ENCODE measurements at regions not wholly inside any gene's neighbourhood (a gene's known extent, or its start where the extent isn't known, plus 50 kb on each side); places are given as distances from the start of the nearest gene placed in this dataset.

- no peak overlapping the region for H3K4me3 ChIP-seq (ENCODE audit: low read depth in 1 of 2, low read length in 2 of 2)
- H3K4me1 ChIP-seq (ENCODE audit: control insufficient read depth in 1 of 2, insufficient read depth in 2 of 2, low read length in 2 of 2) = no peaks in the 10 kb centered on the region
- H3K9ac ChIP-seq (ENCODE audit: low read depth in 1 of 2, low read length in 2 of 2) = no peak overlapping the region
- H3K27me3 ChIP-seq (ENCODE audit: control insufficient read depth in 1 of 2, insufficient read depth in 2 of 2, low read length in 2 of 2) = no peaks in the 10 kb centered on the region
- no peak overlapping the region for H3K27ac ChIP-seq (ENCODE audit: low read depth, low read length)
- peaks cover 0 to 5% of the 10 kb centered on the region in 2 donors for H3K9me3 ChIP-seq (ENCODE audit: control insufficient read depth in 1 of 2, low read length in 2 of 2)
- no peaks in the 10 kb centered on the region for H3K36me3 ChIP-seq (ENCODE audit: control insufficient read depth in 1 of 2, insufficient read depth in 2 of 2, low read length in 2 of 2)
Measured at GRCh38 chr3:118692416-118692815, 342.2 kb downstream of the IGSF11 start.

DNA sequence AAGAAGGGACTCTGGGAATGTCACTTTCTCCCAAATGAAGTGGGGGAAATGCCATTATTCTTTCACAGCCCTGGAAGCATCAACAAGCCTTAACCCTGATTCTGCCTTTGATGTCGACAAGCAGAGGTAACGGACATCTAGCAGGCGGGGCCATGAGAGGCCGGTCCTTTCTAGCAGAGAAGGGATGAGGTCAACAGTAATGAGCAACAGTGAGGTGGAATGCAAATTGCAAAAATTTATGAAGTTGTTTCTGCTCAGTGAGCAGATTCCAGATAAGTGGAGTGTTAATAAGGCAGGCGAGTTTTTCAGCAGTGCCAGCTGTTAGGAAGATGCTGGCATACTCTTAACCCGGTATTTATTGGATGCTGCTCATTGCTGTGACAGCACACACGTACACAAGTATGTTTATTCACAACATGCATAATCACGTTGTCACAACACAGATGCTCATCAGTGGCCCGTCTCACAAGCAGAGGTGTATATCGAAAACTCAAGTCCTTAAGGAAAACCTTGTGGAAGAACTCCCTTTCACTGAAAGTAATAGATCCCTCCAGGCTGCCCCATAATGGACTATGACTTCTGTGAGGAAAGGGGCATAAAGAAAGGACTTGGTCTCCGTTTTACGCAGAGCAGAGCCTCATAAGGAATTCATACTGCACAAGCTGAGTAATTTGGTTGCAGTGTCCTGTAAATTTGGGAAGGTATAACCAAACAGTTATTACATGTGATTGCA lies 329.0 kb downstream of the IGSF11 start:
- no peaks in the 10 kb centered on the region for H3K36me3 ChIP-seq (ENCODE audit: control insufficient read depth in 1 of 2, insufficient read depth in 2 of 2, low read length in 2 of 2)
- H3K27me3 ChIP-seq (ENCODE audit: control insufficient read depth in 1 of 2, insufficient read depth in 2 of 2, low read length in 2 of 2) = no peaks in the 10 kb centered on the region
- H3K9ac ChIP-seq (ENCODE audit: low read depth in 1 of 2, low read length in 2 of 2) = no peak overlapping the region
- H3K4me1 ChIP-seq (ENCODE audit: control insufficient read depth in 1 of 2, insufficient read depth in 2 of 2, low read length in 2 of 2) = no peaks in the 10 kb centered on the region
- no peak overlapping the region for H3K4me3 ChIP-seq (ENCODE audit: low read depth in 1 of 2, low read length in 2 of 2)
- H3K9me3 ChIP-seq (ENCODE audit: control insufficient read depth in 1 of 2, low read length in 2 of 2) = no peaks in the 10 kb centered on the region
- H3K27ac ChIP-seq (ENCODE audit: low read depth, low read length) = no peak overlapping the region

GRCh38 chr3:118707991-118708390 lies 326.7 kb downstream of the IGSF11 start:
- H3K9ac ChIP-seq (ENCODE audit: low read depth in 1 of 2, low read length in 2 of 2) = no peak overlapping the region
- H3K36me3 ChIP-seq (ENCODE audit: control insufficient read depth in 1 of 2, insufficient read depth in 2 of 2, low read length in 2 of 2) = no peaks in the 10 kb centered on the region
- H3K4me3 ChIP-seq (ENCODE audit: low read depth in 1 of 2, low read length in 2 of 2) = no peak overlapping the region
- no peak overlapping the region for H3K27ac ChIP-seq (ENCODE audit: low read depth, low read length)
- no peaks in the 10 kb centered on the region for H3K9me3 ChIP-seq (ENCODE audit: control insufficient read depth in 1 of 2, low read length in 2 of 2)
- no peaks in the 10 kb centered on the region for H3K27me3 ChIP-seq (ENCODE audit: control insufficient read depth in 1 of 2, insufficient read depth in 2 of 2, low read length in 2 of 2)
- no peaks in the 10 kb centered on the region for H3K4me1 ChIP-seq (ENCODE audit: control insufficient read depth in 1 of 2, insufficient read depth in 2 of 2, low read length in 2 of 2)

DNA sequence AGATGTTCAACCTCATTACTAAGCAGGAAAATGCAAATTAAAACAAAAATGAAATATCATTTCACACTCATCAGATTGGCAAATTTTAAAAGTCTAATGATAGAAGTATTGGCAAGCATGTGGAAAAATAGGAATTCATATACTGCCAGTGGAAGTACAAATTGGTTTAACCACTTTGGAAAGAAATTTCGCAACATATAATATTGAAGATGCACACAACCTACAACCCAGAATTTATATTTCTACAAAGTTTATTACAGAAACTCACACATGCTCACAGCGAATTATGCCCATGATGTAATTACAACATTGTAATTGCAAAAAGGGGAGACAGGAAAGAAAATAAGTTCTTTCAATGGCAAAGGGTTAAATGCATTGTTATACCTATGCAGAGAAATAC lies 324.1 kb downstream of the IGSF11 start:
- Histone ChIP-seq H3K4me1 (ENCODE audit: control insufficient read depth in 1 of 2, insufficient read depth in 2 of 2, low read length in 2 of 2) (no peaks in the 10 kb centered on the region), H3K9me3 (ENCODE audit: control insufficient read depth in 1 of 2, low read length in 2 of 2) (no peaks in the 10 kb centered on the region), H3K36me3 (ENCODE audit: control insufficient read depth in 1 of 2, insufficient read depth in 2 of 2, low read length in 2 of 2) (no peaks in the 10 kb centered on the region), H3K9ac (ENCODE audit: low read depth in 1 of 2, low read length in 2 of 2) (no peak overlapping the region), H3K27me3 (ENCODE audit: control insufficient read depth in 1 of 2, insufficient read depth in 2 of 2, low read length in 2 of 2) (no peaks in the 10 kb centered on the region), H3K4me3 (ENCODE audit: low read depth in 1 of 2, low read length in 2 of 2) (no peak overlapping the region), H3K27ac (ENCODE audit: low read depth, low read length) (no peak overlapping the region)

GRCh38 chr3:118713502-118714207 lies 321.0 kb downstream of the IGSF11 start:
- Histone ChIP-seq H3K9ac (ENCODE audit: low read depth in 1 of 2, low read length in 2 of 2) (no peak overlapping the region), H3K4me3 (ENCODE audit: low read depth in 1 of 2, low read length in 2 of 2) (no peak overlapping the region), H3K27ac (ENCODE audit: low read depth, low read length) (no peak overlapping the region), H3K27me3 (ENCODE audit: control insufficient read depth in 1 of 2, insufficient read depth in 2 of 2, low read length in 2 of 2) (no peaks in the 10 kb centered on the region), H3K9me3 (ENCODE audit: control insufficient read depth in 1 of 2, low read length in 2 of 2) (no peaks in the 10 kb centered on the region), H3K4me1 (ENCODE audit: control insufficient read depth in 1 of 2, insufficient read depth in 2 of 2, low read length in 2 of 2) (no peaks in the 10 kb centered on the region), H3K36me3 (ENCODE audit: control insufficient read depth in 1 of 2, insufficient read depth in 2 of 2, low read length in 2 of 2) (no peaks in the 10 kb centered on the region)

DNA sequence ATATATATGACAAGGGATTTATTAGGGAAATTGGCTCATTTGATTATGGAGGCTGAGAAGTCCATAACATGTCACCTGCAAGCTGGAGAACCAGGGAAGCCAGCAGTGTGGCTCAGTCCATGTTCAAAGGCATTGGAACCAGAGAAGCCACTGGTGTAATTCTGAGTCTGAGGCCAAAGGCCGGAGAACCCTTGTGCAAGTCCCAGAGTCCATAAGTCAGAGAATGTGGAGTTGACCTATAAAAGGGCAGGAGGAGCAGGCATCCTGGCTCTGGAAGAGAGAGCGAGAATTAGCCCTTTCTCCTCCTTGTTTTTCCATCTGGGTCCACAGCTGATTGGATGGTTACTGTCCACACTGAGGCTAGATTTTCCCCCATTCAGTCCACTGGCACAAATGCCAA lies 319.8 kb downstream of the IGSF11 start:
- Histone ChIP-seq H3K9me3 (ENCODE audit: control insufficient read depth in 1 of 2, low read length in 2 of 2) (no peaks in the 10 kb centered on the region), H3K4me1 (ENCODE audit: control insufficient read depth in 1 of 2, insufficient read depth in 2 of 2, low read length in 2 of 2) (no peaks in the 10 kb centered on the region), H3K27ac (ENCODE audit: low read depth, low read length) (no peak overlapping the region)

GRCh38 chr3:118729546-118729945 lies 305.1 kb downstream of the IGSF11 start:
- no peak overlapping the region for H3K27ac ChIP-seq (ENCODE audit: low read depth, low read length)
- no peaks in the 10 kb centered on the region for H3K9me3 ChIP-seq (ENCODE audit: control insufficient read depth in 1 of 2, low read length in 2 of 2)
- no peaks in the 10 kb centered on the region for H3K4me1 ChIP-seq (ENCODE audit: control insufficient read depth in 1 of 2, insufficient read depth in 2 of 2, low read length in 2 of 2)
- no peak overlapping the region for H3K4me3 ChIP-seq (ENCODE audit: low read depth in 1 of 2, low read length in 2 of 2)
- H3K27me3 ChIP-seq (ENCODE audit: control insufficient read depth in 1 of 2, insufficient read depth in 2 of 2, low read length in 2 of 2) = no peaks in the 10 kb centered on the region
- no peaks in the 10 kb centered on the region for H3K36me3 ChIP-seq (ENCODE audit: control insufficient read depth in 1 of 2, insufficient read depth in 2 of 2, low read length in 2 of 2)
- H3K9ac ChIP-seq (ENCODE audit: low read depth in 1 of 2, low read length in 2 of 2) = no peak overlapping the region

More for the DNA sequence above, 319.8 kb downstream of the IGSF11 start:
- H3K4me3 ChIP-seq (ENCODE audit: low read depth in 1 of 2, low read length in 2 of 2) = no peak overlapping the region
- no peak overlapping the region for H3K9ac ChIP-seq (ENCODE audit: low read depth in 1 of 2, low read length in 2 of 2)
- no peaks in the 10 kb centered on the region for H3K36me3 ChIP-seq (ENCODE audit: control insufficient read depth in 1 of 2, insufficient read depth in 2 of 2, low read length in 2 of 2)
- no peaks in the 10 kb centered on the region for H3K27me3 ChIP-seq (ENCODE audit: control insufficient read depth in 1 of 2, insufficient read depth in 2 of 2, low read length in 2 of 2)

DNA sequence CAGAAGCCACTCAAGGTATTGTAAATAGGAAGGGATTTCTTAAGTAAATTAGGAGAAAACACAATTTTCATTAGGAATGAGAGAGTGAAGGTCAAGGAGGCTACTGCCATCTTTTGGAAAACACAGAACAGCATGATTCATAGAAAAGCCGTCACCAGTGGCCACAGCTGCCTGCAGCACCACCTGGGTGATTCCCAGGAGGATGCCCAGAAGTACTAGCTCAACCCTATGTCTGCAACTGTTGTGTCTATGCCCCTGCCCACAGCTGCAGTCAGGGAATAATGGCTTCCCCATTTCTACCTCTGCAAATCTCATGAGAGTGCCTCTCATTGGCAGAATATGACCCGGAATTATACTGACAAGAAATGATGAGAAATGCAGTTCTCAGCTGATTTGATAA lies 300.0 kb downstream of the IGSF11 start:
- Histone ChIP-seq H3K27me3 (ENCODE audit: control insufficient read depth in 1 of 2, insufficient read depth in 2 of 2, low read length in 2 of 2) (no peaks in the 10 kb centered on the region), H3K36me3 (ENCODE audit: control insufficient read depth in 1 of 2, insufficient read depth in 2 of 2, low read length in 2 of 2) (no peaks in the 10 kb centered on the region), H3K27ac (ENCODE audit: low read depth, low read length) (no peak overlapping the region), H3K4me3 (ENCODE audit: low read depth in 1 of 2, low read length in 2 of 2) (no peak overlapping the region), H3K9ac (ENCODE audit: low read depth in 1 of 2, low read length in 2 of 2) (no peak overlapping the region), H3K4me1 (ENCODE audit: control insufficient read depth in 1 of 2, insufficient read depth in 2 of 2, low read length in 2 of 2) (no peaks in the 10 kb centered on the region), H3K9me3 (ENCODE audit: control insufficient read depth in 1 of 2, low read length in 2 of 2) (no peaks in the 10 kb centered on the region)

GRCh38 chr3:118736107-118736506 lies 298.5 kb downstream of the IGSF11 start:
- no peaks in the 10 kb centered on the region for H3K36me3 ChIP-seq (ENCODE audit: control insufficient read depth in 1 of 2, insufficient read depth in 2 of 2, low read length in 2 of 2)
- H3K9me3 ChIP-seq (ENCODE audit: control insufficient read depth in 1 of 2, low read length in 2 of 2) = peaks cover 2 to 6% of the 10 kb centered on the region in 2 donors
- no peak overlapping the region for H3K27ac ChIP-seq (ENCODE audit: low read depth, low read length)
- H3K4me3 ChIP-seq (ENCODE audit: low read depth in 1 of 2, low read length in 2 of 2) = no peak overlapping the region
- no peak overlapping the region for H3K9ac ChIP-seq (ENCODE audit: low read depth in 1 of 2, low read length in 2 of 2)
- H3K4me1 ChIP-seq (ENCODE audit: control insufficient read depth in 1 of 2, insufficient read depth in 2 of 2, low read length in 2 of 2) = no peaks in the 10 kb centered on the region
- H3K27me3 ChIP-seq (ENCODE audit: control insufficient read depth in 1 of 2, insufficient read depth in 2 of 2, low read length in 2 of 2) = no peaks in the 10 kb centered on the region

DNA sequence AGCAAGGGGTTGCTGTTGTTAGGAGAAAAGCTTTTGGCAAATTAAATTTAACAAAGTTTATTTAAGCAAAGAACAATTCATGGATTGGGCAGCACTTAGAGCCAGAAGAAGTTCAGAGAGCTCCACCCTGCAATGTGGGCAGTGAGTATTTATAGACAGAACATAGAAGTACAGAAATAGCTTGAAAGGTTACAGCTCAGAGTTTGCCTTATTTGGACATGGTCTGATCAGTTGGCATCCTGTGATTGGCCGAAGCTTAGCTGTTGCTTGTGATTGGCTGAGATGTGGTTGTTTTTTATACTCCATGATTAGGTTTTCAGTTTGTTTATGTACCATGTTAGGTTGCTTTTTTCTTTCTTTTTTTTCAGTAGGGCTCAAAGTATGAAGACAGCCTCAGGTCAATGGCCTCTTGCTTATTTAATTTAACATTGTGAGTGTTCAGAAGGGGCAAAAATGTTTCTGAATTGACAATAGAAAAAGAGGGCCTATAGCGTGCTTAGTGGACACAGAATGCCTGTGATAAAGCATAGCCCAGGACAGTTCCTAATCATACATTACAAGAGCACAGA lies 293.8 kb downstream of the IGSF11 start:
- Histone ChIP-seq H3K36me3 (ENCODE audit: control insufficient read depth in 1 of 2, insufficient read depth in 2 of 2, low read length in 2 of 2) (no peaks in the 10 kb centered on the region), H3K9me3 (ENCODE audit: control insufficient read depth in 1 of 2, low read length in 2 of 2) (peaks cover 2 to 9% of the 10 kb centered on the region in 2 donors), H3K9ac (ENCODE audit: low read depth in 1 of 2, low read length in 2 of 2) (no peak overlapping the region), H3K27ac (ENCODE audit: low read depth, low read length) (no peak overlapping the region), H3K27me3 (ENCODE audit: control insufficient read depth in 1 of 2, insufficient read depth in 2 of 2, low read length in 2 of 2) (no peaks in the 10 kb centered on the region), H3K4me1 (ENCODE audit: control insufficient read depth in 1 of 2, insufficient read depth in 2 of 2, low read length in 2 of 2) (no peaks in the 10 kb centered on the region), H3K4me3 (ENCODE audit: low read depth in 1 of 2, low read length in 2 of 2) (no peak overlapping the region)
